ENCODE measurements at regions not wholly inside any gene's neighbourhood (a gene's known extent, or its start where the extent isn't known, plus 50 kb on each side); places are given as distances from the start of the nearest gene placed in this dataset.

GRCh38 chr11:123378096-123378495 lies 52.0 kb upstream of the GRAMD1B start:
- no peaks in the 10 kb centered on the region for H3K27me3 ChIP-seq (ENCODE audit: insufficient read depth, low read depth, low read length)
- no peak for TF ChIP-seq TAF1 (IDR thresholded peaks at IDR 0.05; ENCODE audit: low read depth)
- no peak for TF ChIP-seq REST (IDR thresholded peaks at IDR 0.05; ENCODE audit: borderline replicate concordance)
- no peak for TF ChIP-seq CTCF (IDR thresholded peaks at IDR 0.05; ENCODE audit: poor library complexity, severe bottlenecking)
- TF ChIP-seq SMC3 (conservative IDR thresholded peaks at IDR 0.05; ENCODE audit: poor library complexity), result no peak
- no peak for TF ChIP-seq EP300 (conservative IDR thresholded peaks at IDR 0.05; ENCODE audit: poor library complexity, severe bottlenecking)
- TF ChIP-seq EZH2 (IDR thresholded peaks at IDR 0.05; ENCODE audit: borderline replicate concordance, insufficient read depth, low read length, poor library complexity, severe bottlenecking), result no peak
- H3K4me3 ChIP-seq (ENCODE audit: low read length), result no peak overlapping the region
- no peaks in the 10 kb centered on the region for H3K9me2 ChIP-seq (ENCODE audit: insufficient read depth, low read length)
- no peak overlapping the region for H3K9ac ChIP-seq (ENCODE audit: low read length)
- no peak overlapping the region for H3K27ac ChIP-seq (ENCODE audit: low read length)
- no peaks in the 10 kb centered on the region for H4K20me1 ChIP-seq (ENCODE audit: insufficient read depth)
- no peak overlapping the region for H3K4me2 ChIP-seq (ENCODE audit: low read length)
- no peak overlapping the region for H2AFZ ChIP-seq (ENCODE audit: low read depth, low read length)
- H3K9me3 ChIP-seq (ENCODE audit: low read length), result no peaks in the 10 kb centered on the region
- H3K79me2 ChIP-seq (replicated peaks; ENCODE audit: insufficient read depth, low read length), result no peaks in the 10 kb centered on the region
- no peaks in the 10 kb centered on the region for H3F3A ChIP-seq (ENCODE audit: insufficient read depth, low read length, poor library complexity, severe bottlenecking)
- H3K36me3 ChIP-seq (ENCODE audit: insufficient read depth, low read length), result no peaks in the 10 kb centered on the region

GRCh38 chr11:123377355-123377754 lies 52.7 kb upstream of the GRAMD1B start:
- Histone ChIP-seq H3F3A (ENCODE audit: insufficient read depth, low read length, poor library complexity, severe bottlenecking) (no peaks in the 10 kb centered on the region), H3K36me3 (ENCODE audit: insufficient read depth, low read length) (no peaks in the 10 kb centered on the region), H3K9ac (ENCODE audit: low read length) (no peak overlapping the region), H3K9me3 (ENCODE audit: low read length) (no peaks in the 10 kb centered on the region), H3K79me2 (replicated peaks; ENCODE audit: insufficient read depth, low read length) (no peaks in the 10 kb centered on the region), H3K4me3 (ENCODE audit: low read length) (no peak overlapping the region), H3K27ac (ENCODE audit: low read length) (no peak overlapping the region), H3K4me2 (ENCODE audit: low read length) (no peak overlapping the region), H3K9me2 (ENCODE audit: insufficient read depth, low read length) (no peaks in the 10 kb centered on the region), H3K27me3 (ENCODE audit: insufficient read depth, low read depth, low read length) (no peaks in the 10 kb centered on the region), H2AFZ (ENCODE audit: low read depth, low read length) (no peak overlapping the region), H4K20me1 (ENCODE audit: insufficient read depth) (no peaks in the 10 kb centered on the region)
- TF ChIP-seq POLR2AphosphoS5 (IDR thresholded peaks at IDR 0.05) (no peak), SMC3 (conservative IDR thresholded peaks at IDR 0.05; ENCODE audit: poor library complexity) (no peak), TAF1 (IDR thresholded peaks at IDR 0.05; ENCODE audit: low read depth) (no peak), EZH2 (IDR thresholded peaks at IDR 0.05; ENCODE audit: borderline replicate concordance, insufficient read depth, low read length, poor library complexity, severe bottlenecking) (no peak), EP300 (conservative IDR thresholded peaks at IDR 0.05; ENCODE audit: poor library complexity, severe bottlenecking) (no peak)

GRCh38 chr11:123375832-123376231 lies 54.2 kb upstream of the GRAMD1B start:
- Histone ChIP-seq H2AFZ (ENCODE audit: low read depth, low read length) (no peak overlapping the region), H3F3A (ENCODE audit: insufficient read depth, low read length, poor library complexity, severe bottlenecking) (no peaks in the 10 kb centered on the region), H3K9ac (ENCODE audit: low read length) (no peak overlapping the region)

More at GRCh38 chr11:123375832-123376231, 54.2 kb upstream of the GRAMD1B start:
- Histone ChIP-seq H3K36me3 (ENCODE audit: insufficient read depth, low read length) (no peaks in the 10 kb centered on the region), H3K79me2 (replicated peaks; ENCODE audit: insufficient read depth, low read length) (no peaks in the 10 kb centered on the region), H3K4me2 (ENCODE audit: low read length) (no peak overlapping the region), H3K27ac (ENCODE audit: low read length) (no peak overlapping the region), H3K9me3 (ENCODE audit: low read length) (no peaks in the 10 kb centered on the region), H3K27me3 (ENCODE audit: insufficient read depth, low read depth, low read length) (no peaks in the 10 kb centered on the region), H4K20me1 (ENCODE audit: insufficient read depth) (no peaks in the 10 kb centered on the region), H3K4me3 (ENCODE audit: low read length) (no peak overlapping the region), H3K9me2 (ENCODE audit: insufficient read depth, low read length) (no peaks in the 10 kb centered on the region)
- no peak for TF ChIP-seq REST (IDR thresholded peaks at IDR 0.05; ENCODE audit: borderline replicate concordance)
- no peak for TF ChIP-seq TAF1 (IDR thresholded peaks at IDR 0.05; ENCODE audit: low read depth)
- no peak for TF ChIP-seq POLR2AphosphoS5 (IDR thresholded peaks at IDR 0.05)
- no peak for TF ChIP-seq CTCF (IDR thresholded peaks at IDR 0.05; ENCODE audit: poor library complexity, severe bottlenecking)
- TF ChIP-seq MXI1 (conservative IDR thresholded peaks at IDR 0.05; ENCODE audit: poor library complexity, severe bottlenecking), result no peak
- TF ChIP-seq EZH2 (IDR thresholded peaks at IDR 0.05; ENCODE audit: borderline replicate concordance, insufficient read depth, low read length, poor library complexity, severe bottlenecking), result no peak
- no peak for TF ChIP-seq RAD21 (conservative IDR thresholded peaks at IDR 0.05)
- TF ChIP-seq SMC3 (conservative IDR thresholded peaks at IDR 0.05; ENCODE audit: poor library complexity), result no peak
- TF ChIP-seq EP300 (conservative IDR thresholded peaks at IDR 0.05; ENCODE audit: poor library complexity, severe bottlenecking), result no peak
